MG63 (cell line): ENCODE measurements at regions not wholly inside any gene's neighbourhood (a gene's known extent, or its start where the extent isn't known, plus 50 kb on each side); places are given as distances from the start of the nearest gene placed in this dataset.

Source experiments
- DNase-seq: peaks from one replicate; pipeline ENCODE4 v3.0.0-alpha.2; 2020
- H3K27me3 ChIP-seq: fragments of 250-450 bp; sonication (Bioruptor Pico); 2 replicates; pipeline ENCODE4 v1.5.1; 2020; ENCODE audit warnings: mild to moderate bottlenecking, moderate library complexity
- H3K36me3 ChIP-seq: fragments of 250-450 bp; sonication (Bioruptor Pico); 2 replicates; pipeline ENCODE4 v1.5.1; 2020; ENCODE audit warnings: mild to moderate bottlenecking, moderate library complexity
- H3K4me3 ChIP-seq: fragments of 250-450 bp; sonication (Bioruptor Pico); 2 replicates; pipeline ENCODE4 v1.5.1; 2020; ENCODE audit warnings: mild to moderate bottlenecking, moderate library complexity
- H3K9me3 ChIP-seq: fragments of 250-450 bp; sonication (Bioruptor Pico); 2 replicates; pipeline ENCODE4 v1.5.1; 2020; ENCODE audit warnings: mild to moderate bottlenecking, moderate library complexity

- Histone ChIP-seq H3K36me3 (no peaks in the 10 kb centered on the region), H3K27me3 (no peaks in the 10 kb centered on the region), H3K4me3 (no peak overlapping the region), H3K9me3 (no peaks in the 10 kb centered on the region)
- no peak for DNase-seq
Measured at GRCh38 chr4:184313702-184314659, 96.3 kb upstream of the ENPP6 start.

- Histone ChIP-seq H3K27me3 (no peaks in the 10 kb centered on the region), H3K36me3 (no peaks in the 10 kb centered on the region), H3K4me3 (no peak overlapping the region), H3K9me3 (no peaks in the 10 kb centered on the region)
- DNase-seq = no peak
Measured at GRCh38 chr4:184313058-184313581, 95.4 kb upstream of the ENPP6 start.

GRCh38 chr4:184312126-184312525, 94.5 kb upstream of the ENPP6 start:
- no peaks in the 10 kb centered on the region for H3K27me3 ChIP-seq
- no peak for DNase-seq
- H3K4me3 ChIP-seq = no peak overlapping the region
- no peaks in the 10 kb centered on the region for H3K36me3 ChIP-seq
- no peaks in the 10 kb centered on the region for H3K9me3 ChIP-seq

DNA sequence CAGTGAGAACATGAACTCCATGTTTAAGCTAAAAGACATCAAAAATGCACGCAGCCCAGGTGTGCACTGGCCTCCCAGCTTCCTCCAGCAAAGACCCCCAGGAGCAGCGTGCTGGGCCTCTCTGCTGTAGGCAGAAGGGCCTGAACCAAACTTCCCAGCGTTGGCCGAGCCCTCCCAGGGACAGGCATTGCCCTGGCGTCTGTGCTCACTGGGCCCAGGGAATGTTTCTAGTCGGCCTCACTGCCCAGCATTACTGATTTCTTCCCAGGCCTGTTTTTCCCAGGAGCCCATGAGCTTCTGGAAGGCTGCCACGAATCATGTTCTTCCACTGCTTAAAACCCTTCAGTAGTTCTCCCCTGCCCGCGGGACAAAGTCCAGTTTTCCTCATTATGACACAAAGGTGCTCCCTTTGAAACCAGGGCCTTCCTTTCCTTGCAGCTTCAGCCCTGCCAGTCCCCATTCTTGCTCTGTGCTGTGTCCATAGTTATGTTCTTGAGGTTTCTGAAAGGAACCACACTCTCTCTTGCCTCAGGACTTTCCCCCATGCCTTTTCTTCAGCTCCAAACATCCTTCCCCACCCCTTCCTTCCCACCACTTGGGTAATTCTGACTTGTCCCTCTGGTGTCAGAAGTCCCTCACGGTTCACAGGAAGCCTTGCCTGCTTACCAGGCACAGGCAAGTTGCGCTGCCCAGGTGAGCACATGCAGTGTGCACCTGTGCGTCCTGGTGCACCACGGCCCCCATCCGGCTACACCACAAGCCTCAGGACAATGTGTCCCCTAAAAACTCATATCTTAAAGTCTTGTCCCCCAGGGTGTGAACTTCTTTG, 93.4 kb upstream of the ENPP6 start:
- no peak for DNase-seq
- no peaks in the 10 kb centered on the region for H3K27me3 ChIP-seq
- H3K4me3 ChIP-seq = no peak overlapping the region
- no peaks in the 10 kb centered on the region for H3K36me3 ChIP-seq
- no peaks in the 10 kb centered on the region for H3K9me3 ChIP-seq

GRCh38 chr4:184310171-184310567, 92.5 kb upstream of the ENPP6 start:
- Histone ChIP-seq H3K9me3 (no peaks in the 10 kb centered on the region), H3K27me3 (no peaks in the 10 kb centered on the region), H3K4me3 (no peak overlapping the region), H3K36me3 (no peaks in the 10 kb centered on the region)
- DNase-seq = no peak

- no peak for DNase-seq
- Histone ChIP-seq H3K9me3 (no peaks in the 10 kb centered on the region), H3K27me3 (no peaks in the 10 kb centered on the region), H3K4me3 (no peak overlapping the region), H3K36me3 (no peaks in the 10 kb centered on the region)
Measured at GRCh38 chr4:184309241-184310170, 91.8 kb upstream of the ENPP6 start.

GRCh38 chr4:184306949-184307348, 89.3 kb upstream of the ENPP6 start:
- Histone ChIP-seq H3K4me3 (no peak overlapping the region), H3K36me3 (no peaks in the 10 kb centered on the region), H3K27me3 (no peaks in the 10 kb centered on the region), H3K9me3 (no peaks in the 10 kb centered on the region)
- DNase-seq = no peak

DNA sequence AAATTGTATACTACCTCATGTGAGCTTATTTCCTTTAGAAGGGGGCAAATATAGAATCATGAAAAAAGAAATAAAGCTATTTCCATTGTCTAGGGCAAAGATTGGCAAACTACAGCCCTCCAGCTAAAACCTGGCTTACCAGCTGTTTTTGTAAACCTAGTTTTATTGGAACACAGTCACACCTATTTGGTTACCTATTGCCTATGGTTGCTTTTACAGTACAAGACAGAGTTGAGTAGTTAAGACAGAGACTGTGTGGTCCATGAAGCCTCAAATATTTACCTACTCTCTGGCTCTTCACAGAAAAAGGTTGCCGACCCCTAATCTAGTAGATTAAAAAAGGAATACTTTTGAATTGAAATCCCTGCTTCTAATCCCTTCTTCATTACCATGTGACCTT, 88.8 kb upstream of the ENPP6 start:
- no peaks in the 10 kb centered on the region for H3K36me3 ChIP-seq
- no peaks in the 10 kb centered on the region for H3K27me3 ChIP-seq
- DNase-seq = no peak
- H3K4me3 ChIP-seq = no peak overlapping the region
- H3K9me3 ChIP-seq = no peaks in the 10 kb centered on the region

- H3K4me3 ChIP-seq = no peak overlapping the region
- H3K27me3 ChIP-seq = no peaks in the 10 kb centered on the region
- no peaks in the 10 kb centered on the region for H3K9me3 ChIP-seq
- no peak for DNase-seq
- no peaks in the 10 kb centered on the region for H3K36me3 ChIP-seq
Measured at GRCh38 chr4:184300816-184301215, 83.1 kb upstream of the ENPP6 start.

DNA sequence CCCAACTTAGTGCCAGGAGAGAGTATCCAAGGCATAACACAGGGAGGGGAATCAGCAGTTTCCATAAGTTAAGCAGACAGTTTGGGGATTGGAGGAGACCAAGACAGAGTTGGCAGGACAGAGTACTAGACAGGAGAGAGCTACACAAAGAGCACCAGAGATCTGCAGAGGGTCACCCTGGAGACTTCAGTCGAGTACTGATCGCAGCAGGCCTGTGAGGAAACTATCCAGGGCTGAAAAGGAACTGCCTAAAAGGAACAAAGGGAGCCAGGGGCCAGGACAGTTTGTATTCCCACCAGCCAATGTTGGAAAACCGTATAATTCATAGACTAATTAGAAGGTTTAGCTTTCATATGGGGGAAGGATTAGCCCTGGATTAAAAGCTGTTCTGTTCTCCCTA, 80.6 kb upstream of the ENPP6 start:
- H3K9me3 ChIP-seq = no peaks in the 10 kb centered on the region
- H3K27me3 ChIP-seq = no peaks in the 10 kb centered on the region
- H3K4me3 ChIP-seq = no peak overlapping the region
- no peak for DNase-seq
- no peaks in the 10 kb centered on the region for H3K36me3 ChIP-seq

- H3K4me3 ChIP-seq = no peak overlapping the region
- no peaks in the 10 kb centered on the region for H3K27me3 ChIP-seq
- H3K36me3 ChIP-seq = no peaks in the 10 kb centered on the region
- H3K9me3 ChIP-seq = no peaks in the 10 kb centered on the region
- no peak for DNase-seq
Measured at GRCh38 chr4:184295206-184295605, 77.5 kb upstream of the ENPP6 start.

GRCh38 chr4:184294606-184295133, 77.0 kb upstream of the ENPP6 start:
- DNase-seq = no peak
- H3K36me3 ChIP-seq = no peaks in the 10 kb centered on the region
- no peak overlapping the region for H3K4me3 ChIP-seq
- H3K9me3 ChIP-seq = no peaks in the 10 kb centered on the region
- no peaks in the 10 kb centered on the region for H3K27me3 ChIP-seq

DNA sequence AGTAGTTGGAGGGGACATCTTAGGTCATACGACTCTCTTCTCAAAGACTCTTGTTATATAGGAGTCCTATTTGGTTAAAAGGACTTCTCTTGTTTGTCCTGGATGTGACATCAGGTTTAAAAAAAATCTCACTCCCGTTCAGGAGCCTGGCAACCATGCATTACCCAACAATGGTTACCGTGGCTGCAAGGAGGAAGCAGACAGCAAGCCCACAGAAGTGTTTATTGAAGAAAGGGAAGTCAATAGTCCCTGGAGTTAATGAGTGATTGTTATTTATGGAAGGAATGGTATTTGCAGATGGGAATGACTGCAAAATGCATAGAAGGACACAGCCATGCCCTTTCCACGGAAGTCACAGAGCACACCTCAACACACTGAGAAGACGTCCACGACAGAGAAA, 75.9 kb upstream of the ENPP6 start:
- no peak for DNase-seq
- Histone ChIP-seq H3K27me3 (no peaks in the 10 kb centered on the region), H3K9me3 (no peaks in the 10 kb centered on the region), H3K4me3 (no peak overlapping the region), H3K36me3 (no peaks in the 10 kb centered on the region)

DNA sequence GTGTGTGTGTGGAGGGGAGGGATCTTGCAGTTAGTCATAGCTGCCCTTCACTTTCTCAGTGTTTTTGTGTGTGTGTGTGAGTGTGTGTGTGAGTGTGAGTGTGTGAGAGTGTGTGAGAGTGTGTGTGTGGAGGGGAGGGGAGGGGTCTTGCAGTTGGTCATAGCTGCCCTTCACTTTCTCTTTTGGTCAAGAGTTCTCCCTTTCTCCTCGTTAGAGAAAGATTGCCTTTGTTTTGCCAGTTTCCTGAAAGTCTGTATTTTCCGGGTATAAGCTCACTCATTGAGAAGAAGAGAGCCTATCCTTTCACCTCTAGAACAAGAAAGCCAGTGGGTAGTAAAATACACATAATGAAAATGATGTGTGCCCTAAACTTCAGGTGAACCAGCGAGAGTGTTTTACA, 75.2 kb upstream of the ENPP6 start:
- H3K9me3 ChIP-seq = no peaks in the 10 kb centered on the region
- no peak for DNase-seq
- H3K27me3 ChIP-seq = no peaks in the 10 kb centered on the region
- H3K4me3 ChIP-seq = no peak overlapping the region
- no peaks in the 10 kb centered on the region for H3K36me3 ChIP-seq

GRCh38 chr4:184292465-184292867, 74.8 kb upstream of the ENPP6 start:
- DNase-seq = no peak
- no peaks in the 10 kb centered on the region for H3K27me3 ChIP-seq
- H3K36me3 ChIP-seq = no peaks in the 10 kb centered on the region
- no peak overlapping the region for H3K4me3 ChIP-seq
- H3K9me3 ChIP-seq = no peaks in the 10 kb centered on the region

GRCh38 chr4:184289179-184289535, 71.5 kb upstream of the ENPP6 start:
- no peak overlapping the region for H3K4me3 ChIP-seq
- no peaks in the 10 kb centered on the region for H3K36me3 ChIP-seq
- no peaks in the 10 kb centered on the region for H3K9me3 ChIP-seq
- no peaks in the 10 kb centered on the region for H3K27me3 ChIP-seq
- no peak for DNase-seq
